Amygdala (tissue), 56 donors: ENCODE measurements at regions not wholly inside any gene's neighbourhood (a gene's known extent, or its start where the extent isn't known, plus 50 kb on each side); places are given as distances from the start of the nearest gene placed in this dataset.

ENCODE experiments used
- DNase-seq, 56 donors: peaks; one replicate each; lab custom pipeline; 2025; lab: John Stamatoyannopoulos, UW

GRCh38 chr4:156505341-156505955 is 466.2 kb downstream of the PDGFC start:
- no peak for DNase-seq

GRCh38 chr4:156503119-156503518 is 468.5 kb downstream of the PDGFC start:
- DNase-seq = no peak

GRCh38 chr4:156501962-156502361 is 469.6 kb downstream of the PDGFC start:
- DNase-seq = no peak

- DNase-seq = no peak
Measured at GRCh38 chr4:156499684-156500083, 471.9 kb downstream of the PDGFC start.

GRCh38 chr4:156497486-156497885 is 474.1 kb downstream of the PDGFC start:
- peak in 1 of 56 donors; percentile 2 for DNase-seq

- no peak for DNase-seq
Measured at GRCh38 chr4:156496797-156497196, 474.8 kb downstream of the PDGFC start.

GRCh38 chr4:156495836-156496235 is 475.8 kb downstream of the PDGFC start:
- no peak for DNase-seq

- no peak for DNase-seq
Measured at GRCh38 chr4:156495091-156495490, 476.5 kb downstream of the PDGFC start.

GRCh38 chr4:156493858-156494257 is 477.7 kb downstream of the PDGFC start:
- DNase-seq = no peak

GRCh38 chr4:156487107-156487506 is 484.5 kb downstream of the PDGFC start:
- DNase-seq = no peak

GRCh38 chr4:156481845-156482244 is 489.8 kb downstream of the PDGFC start:
- no peak for DNase-seq

GRCh38 chr4:156477636-156478035 is 494.0 kb downstream of the PDGFC start:
- no peak for DNase-seq

- no peak for DNase-seq
Measured at GRCh38 chr4:156476359-156476758, 495.2 kb downstream of the PDGFC start.

- peak in 1 of 56 donors; percentile 2 for DNase-seq
Measured at GRCh38 chr4:156475322-156475721, 496.3 kb downstream of the PDGFC start.

GRCh38 chr4:156473151-156473550 is 498.4 kb downstream of the PDGFC start:
- DNase-seq = no peak

- no peak for DNase-seq
Measured at GRCh38 chr4:156472624-156473023, 499.0 kb downstream of the PDGFC start.

GRCh38 chr4:156459584-156459983 is 505.9 kb upstream of the CTSO start:
- no peak for DNase-seq

GRCh38 chr4:156456830-156457229 is 503.2 kb upstream of the CTSO start:
- no peak for DNase-seq

- DNase-seq = no peak
Measured at GRCh38 chr4:156443488-156443887, 489.8 kb upstream of the CTSO start.

- no peak for DNase-seq
Measured at GRCh38 chr4:156442912-156443311, 489.2 kb upstream of the CTSO start.

GRCh38 chr4:156439576-156440200 is 486.0 kb upstream of the CTSO start:
- peak in 1 of 56 donors; percentile 1 for DNase-seq

- no peak for DNase-seq
Measured at GRCh38 chr4:156437666-156438065, 484.0 kb upstream of the CTSO start.

GRCh38 chr4:156422576-156422975 is 468.9 kb upstream of the CTSO start:
- DNase-seq = no peak
